Middle frontal gyrus (tissue), 1 donor: ENCODE measurements at regions not wholly inside any gene's neighbourhood (a gene's known extent, or its start where the extent isn't known, plus 50 kb on each side); places are given as distances from the start of the nearest gene placed in this dataset.
"Not testable (repeated sequence)": the region's sequence is repeated elsewhere in the genome, so short reads cannot be mapped to it uniquely, and the experiment has no call there.

Experiments
- DNase-seq: peaks from one replicate; pipeline ENCODE4 v3.0.0-alpha.2; 2015; ENCODE audit warnings: low spot score; ENCODE audit errors: extremely low spot score

DNA sequence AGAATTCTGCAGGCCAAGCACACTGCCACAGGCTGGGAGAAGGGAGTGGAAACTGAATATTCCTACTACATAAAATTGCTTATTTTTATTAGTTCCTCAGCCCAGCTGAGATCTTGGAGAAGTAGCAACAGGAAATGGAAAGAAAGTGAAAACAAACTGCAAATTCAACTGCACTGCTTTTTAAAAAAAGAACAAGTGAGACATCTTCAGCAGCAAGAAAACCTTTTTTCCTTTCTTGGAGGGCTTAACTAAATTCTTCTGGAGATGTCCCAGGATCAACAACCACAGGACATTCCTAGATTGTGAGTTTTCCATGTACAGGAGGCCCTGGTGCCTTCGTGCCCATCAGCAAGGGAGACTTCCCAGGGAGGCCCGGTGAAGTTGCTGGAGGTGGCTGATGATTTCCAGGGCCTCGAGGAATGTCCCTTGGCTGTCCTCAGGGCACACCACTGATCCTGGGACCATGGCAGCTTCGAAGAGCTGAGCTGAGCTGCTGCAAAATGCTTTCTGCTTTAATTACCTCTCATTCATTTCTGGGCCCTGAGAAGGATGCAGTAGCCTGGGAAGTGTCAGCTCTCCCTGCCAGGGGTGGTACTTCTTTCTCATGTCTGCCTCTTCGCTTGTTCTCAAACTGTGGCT is 275.5 kb upstream of the FRG2C start:
- DNase-seq = not testable (repeated sequence)

DNA sequence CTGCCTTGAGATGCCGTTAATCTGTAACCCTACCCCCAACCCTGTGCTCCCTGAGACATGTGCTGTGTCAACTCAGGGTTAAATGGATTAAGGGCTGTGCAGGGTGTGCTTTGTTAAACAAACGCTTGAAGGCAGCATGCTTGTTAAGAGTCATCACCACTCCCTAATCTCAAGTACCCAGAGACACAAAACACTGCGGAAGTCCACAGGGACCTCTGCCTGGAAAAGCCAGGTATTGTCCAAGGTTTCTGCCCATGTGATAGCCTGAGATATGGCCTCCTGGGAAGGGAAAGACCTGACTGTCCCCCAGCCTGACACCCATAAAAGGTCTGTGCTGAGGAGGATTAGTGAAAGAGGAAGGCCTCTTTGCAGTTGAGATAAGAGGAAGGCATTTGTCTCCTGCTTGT is 270.8 kb upstream of the FRG2C start:
- not testable (repeated sequence) for DNase-seq

DNA sequence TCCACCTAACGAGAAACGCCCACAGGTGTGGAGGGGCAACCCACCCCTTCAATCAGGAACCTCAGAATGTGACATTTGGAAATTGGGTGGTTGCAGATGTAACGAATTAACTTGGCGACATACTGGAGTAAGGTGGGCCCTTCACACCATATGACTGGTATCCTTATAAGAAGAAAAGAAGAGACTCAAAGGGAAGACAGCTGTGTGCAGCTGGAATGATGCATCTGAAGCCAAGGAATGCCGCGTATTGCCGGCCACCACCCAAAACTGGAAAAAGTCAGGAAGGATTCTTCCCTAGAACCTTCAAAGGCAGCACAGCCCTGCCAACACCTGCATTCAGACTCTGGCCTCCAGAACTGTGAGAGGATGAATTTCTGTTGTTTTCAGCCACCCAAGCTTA is 270.0 kb upstream of the FRG2C start:
- DNase-seq = not testable (repeated sequence)

DNA sequence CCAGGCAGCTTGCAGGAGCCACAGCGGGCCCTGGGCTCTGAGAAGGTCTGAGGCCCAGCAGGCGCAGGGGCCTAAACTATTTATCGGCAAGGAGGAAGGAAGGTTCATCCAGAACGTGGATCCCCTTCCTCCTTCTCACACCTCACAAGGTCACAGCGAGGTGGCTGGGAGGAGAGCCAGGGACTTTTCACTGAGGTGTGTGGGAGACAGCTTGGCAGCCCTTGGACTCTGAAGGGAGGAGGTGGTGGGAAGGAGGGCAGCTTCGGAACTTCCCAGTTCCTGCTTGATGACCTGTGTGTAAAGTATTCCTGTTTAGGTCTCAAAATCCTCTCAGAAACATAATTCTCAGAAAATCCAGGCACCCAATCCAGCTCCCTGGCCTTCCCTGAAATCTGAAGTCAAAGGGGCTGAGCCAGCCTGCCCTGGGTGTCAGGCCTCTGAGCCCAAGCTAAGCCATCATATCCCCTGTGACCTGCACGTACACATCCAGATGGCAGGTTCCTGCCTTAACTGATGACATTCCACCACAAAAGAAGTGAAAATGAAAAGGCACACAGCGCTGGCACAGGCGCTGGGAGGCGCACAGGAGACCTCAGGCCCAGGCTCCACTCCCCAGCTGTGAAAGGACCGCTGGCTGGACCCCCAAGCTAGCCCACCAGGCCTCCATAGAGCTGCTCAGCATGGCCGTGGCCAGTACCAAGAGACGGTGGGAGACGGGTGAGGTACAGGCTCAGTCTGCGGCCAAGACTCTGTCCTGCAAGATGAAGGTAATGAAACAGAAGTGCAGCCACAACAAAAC is 269.4 kb upstream of the FRG2C start:
- DNase-seq = not testable (repeated sequence)

DNA sequence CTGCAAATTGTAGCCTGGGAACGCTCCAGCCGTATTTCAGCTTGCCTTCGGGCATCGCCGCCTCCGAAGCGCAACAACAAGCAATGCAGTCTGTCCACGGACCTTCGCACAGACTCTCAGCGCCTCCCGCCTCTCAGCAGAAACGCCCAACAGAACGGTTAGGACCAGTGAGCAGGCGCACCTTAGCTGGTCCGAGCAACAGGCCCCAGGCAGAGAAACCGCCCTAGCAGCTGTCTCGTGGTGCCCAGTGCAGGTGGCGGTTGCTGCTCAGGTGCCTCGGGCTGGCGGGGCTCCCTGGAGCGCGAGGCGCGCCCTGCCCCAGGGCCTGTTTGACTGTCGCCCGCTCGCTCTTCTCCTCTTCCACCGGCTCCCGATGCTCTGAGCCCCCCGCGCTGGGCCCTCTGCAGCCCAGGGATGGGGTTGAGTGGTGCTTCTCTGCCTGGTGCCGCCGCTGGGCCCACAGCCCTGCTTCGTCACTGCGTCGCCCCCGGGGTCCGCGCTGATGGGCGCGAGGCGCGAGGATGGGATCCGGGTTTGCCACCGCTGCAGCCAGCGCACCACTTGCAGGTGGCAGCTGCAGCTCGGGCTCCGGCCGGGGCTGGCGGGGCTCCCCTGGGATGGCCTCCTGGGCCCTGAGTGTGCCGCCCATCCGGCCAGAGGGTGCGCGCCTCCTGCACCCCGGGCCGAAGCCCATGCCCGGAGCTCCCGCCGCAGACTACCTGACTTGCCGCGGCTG is 268.4 kb upstream of the FRG2C start:
- DNase-seq = no peak

DNA sequence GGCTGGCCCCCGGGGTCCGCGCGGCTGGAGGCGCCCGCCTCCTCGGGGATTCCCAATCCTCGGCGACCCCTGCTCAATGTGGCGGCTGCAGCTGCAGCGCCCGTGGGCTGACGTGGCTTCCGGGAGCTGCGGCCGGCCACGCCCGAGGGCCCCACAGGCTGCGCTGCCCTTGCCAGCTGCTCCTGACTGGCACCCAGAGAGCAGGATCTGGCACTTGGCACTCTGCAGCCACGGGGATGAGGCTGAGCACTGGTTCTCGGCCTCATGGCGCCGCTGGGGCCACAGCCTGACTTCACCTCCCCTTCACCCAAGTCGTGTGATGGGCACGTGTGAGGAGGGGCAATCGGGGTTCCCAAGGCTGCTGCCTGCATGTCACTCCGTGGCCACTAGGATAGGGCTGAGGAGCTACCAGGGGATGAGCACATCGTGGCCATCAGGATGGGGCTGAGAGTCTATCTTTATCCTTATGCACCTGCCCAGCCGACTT is 267.8 kb upstream of the FRG2C start:
- DNase-seq = no peak

DNA sequence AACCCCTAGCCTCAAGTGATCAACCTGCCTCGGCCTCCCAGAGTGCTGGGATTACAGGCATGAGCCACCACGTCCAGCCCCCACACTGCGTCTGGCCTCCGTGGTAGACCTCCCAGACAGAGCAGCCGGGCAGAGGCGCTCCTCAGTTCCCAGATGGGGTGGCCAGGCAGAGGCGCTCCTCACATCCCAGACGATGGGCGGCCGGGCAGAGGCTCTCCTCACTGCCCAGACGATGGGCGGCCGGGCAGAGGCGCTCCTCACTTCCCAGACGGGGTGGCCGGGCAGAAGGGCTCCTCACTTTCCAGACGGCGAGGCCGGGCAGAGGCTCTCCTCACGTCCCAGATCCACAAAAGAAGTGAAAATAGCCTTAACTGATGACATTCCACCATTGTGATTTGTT is 266.6 kb upstream of the FRG2C start:
- not testable (repeated sequence) for DNase-seq

DNA sequence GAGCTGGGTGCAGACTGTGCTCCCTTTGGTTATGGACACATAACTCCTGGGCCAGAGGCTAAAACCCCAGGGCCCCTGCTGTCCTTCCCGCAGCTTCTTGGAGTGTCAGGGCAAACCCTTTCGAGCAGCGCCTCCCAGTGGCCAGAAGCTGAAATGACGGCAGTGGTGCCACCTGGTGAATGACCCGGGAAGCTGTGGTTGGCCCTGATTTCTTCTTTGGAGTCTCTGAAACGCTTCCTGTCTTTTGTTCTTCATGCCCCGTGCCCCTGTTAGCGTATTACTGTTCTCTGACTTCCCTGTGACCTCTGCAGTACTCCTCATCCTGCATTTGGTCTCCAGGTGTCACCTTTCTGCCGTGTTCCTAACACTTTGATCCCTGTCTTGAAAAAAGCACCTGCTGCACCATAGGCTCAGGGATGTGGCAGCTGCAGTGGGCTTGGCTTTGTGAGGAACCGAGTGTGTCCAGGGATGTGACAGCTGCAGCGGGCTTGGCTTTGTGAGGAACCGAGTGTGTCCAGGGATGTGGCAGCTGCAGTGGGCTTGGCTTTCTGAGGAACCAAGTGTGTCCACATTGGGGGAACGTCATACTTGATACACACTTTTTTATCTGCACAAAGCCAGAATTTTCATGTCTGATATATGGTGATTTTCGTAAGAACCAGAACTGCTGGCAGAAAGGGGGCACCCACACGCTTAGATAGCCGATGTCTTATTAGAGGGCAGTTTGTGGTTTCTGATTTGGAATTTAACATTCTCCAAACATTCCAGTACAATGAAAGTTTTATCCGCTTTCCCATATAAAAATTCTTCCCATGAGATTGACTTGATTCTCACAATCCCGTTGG is 241.8 kb upstream of the FRG2C start:
- not testable (repeated sequence) for DNase-seq

DNA sequence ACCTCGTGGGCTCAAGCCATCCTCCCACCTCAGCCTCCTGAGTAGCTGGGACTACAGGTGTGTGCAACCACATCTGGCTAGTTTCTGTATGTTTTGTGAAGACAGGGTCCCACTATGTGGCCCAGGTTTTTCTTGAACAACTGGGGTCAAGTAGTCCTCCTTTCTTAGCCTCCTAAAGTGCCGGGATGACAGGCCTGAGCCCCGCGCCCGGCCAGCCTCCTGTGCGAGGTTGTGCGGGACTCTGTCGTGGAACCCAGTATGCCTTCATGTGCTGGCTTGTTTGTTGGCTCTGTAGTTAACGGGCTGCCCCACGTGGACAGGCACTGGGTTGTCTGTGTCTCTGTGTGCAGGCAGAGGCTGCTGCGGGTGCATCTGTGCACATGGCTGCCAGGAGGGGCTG is 238.7 kb upstream of the FRG2C start:
- DNase-seq = not testable (repeated sequence)

DNA sequence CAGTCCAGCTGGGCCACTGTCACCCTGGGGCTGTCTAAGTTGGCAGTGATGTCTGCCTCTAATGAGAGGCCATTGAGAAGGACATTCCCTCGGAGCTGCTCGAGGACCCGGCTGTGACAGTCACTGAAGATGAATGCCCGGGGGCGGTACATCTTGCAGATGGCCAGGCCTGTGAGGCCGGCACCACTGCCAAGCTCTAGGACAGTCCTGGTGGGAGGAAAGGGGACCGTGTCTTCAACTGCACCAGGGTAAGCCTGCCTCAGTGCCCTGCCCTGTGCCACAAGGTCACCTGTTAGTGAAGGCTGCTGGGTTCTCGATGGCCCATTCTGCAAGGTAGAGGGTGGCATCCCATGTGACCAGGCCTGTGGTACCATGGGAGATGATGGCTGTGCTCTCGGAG is 236.6 kb upstream of the FRG2C start:
- DNase-seq = not testable (repeated sequence)

DNA sequence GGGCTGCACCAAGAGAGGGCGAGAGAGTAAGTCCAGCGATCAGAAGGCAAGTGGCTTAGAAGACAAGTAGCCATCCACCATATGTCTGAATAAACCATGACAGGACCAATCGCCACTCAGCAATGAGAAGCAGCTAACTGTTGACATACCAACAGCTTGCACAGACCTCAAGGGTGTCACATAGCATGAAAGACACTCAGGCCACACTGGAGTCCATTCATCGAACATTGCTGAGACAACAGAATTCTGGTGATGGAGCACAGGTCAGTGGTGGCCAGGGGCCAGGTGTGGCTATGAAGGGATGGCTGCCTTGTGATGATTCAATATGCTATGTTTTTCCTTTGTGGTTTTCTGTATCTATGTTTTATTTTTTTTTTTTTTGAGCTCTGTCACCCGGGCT is 236.2 kb upstream of the FRG2C start:
- not testable (repeated sequence) for DNase-seq

DNA sequence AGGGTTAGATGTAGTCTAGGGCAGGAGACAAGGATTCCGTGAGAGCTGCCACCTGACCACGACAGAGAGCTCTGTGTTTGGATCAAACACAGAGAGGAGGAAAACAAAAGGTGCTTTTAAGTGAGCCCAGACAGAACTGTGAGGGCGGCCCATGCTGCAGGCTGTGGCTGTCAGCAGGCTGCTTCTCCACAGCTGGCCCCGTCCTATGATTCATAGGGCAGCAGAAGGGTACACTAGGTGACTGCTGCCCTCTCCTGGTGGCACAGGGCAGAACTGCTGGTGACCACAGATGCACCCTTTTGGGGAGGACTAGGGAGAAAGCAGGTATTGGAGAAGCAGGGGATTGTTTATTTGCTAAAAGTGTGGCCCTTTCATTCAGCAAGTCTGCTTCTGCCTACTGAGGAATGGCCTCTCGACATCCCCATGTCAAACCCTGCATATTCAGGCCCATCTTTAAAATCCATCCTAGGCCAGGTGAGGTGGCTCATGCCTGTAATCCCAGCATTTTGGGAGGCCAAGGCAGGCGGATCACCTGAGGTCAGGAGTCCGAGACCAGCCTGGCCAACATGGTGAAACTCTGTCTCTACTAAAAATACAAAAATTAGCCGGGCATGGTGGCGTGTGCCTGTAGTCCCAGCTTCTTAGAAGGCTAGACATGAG is 234.4 kb upstream of the FRG2C start:
- peak; percentile 58 for DNase-seq

DNA sequence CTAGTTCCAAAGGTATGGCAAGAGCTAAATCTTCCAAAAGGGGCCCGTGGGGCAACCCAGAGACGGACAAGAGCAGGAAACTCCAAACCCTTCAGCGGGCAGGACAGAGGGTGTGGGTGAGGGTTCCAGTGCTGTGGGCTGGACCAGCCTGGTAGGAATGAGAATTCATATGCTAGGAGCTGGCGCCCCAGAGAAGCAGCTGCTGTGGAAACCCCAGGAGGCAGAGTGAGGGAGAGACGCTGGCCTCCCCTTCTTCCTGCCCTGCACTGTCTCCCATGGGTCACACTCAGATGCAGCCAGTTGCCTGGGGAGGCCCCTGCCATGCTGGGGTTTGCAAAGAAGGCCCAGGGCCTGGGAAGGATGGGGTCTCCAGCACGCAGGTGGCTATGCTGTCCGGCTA is 233.7 kb upstream of the FRG2C start:
- not testable (repeated sequence) for DNase-seq

DNA sequence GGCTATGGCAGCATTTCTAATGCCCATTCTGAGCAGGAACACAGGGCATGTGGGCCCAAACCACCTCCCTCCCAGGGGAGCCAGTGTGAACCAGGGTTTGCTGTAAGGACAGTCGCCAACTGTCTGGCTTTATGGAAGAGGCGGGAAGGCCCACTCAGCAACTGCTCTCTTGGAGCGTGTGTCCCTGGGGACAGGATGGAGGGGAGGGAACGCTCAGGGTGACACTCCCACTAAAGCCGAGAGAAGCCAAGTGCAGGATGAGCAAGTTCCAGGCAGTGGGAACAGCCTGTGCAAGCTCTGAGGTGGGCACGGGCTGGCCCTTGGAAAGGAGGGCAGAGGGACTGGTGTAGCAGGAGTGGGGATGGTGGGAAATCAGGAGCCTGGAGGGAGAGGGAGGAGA is 233.0 kb upstream of the FRG2C start:
- DNase-seq = not testable (repeated sequence)

DNA sequence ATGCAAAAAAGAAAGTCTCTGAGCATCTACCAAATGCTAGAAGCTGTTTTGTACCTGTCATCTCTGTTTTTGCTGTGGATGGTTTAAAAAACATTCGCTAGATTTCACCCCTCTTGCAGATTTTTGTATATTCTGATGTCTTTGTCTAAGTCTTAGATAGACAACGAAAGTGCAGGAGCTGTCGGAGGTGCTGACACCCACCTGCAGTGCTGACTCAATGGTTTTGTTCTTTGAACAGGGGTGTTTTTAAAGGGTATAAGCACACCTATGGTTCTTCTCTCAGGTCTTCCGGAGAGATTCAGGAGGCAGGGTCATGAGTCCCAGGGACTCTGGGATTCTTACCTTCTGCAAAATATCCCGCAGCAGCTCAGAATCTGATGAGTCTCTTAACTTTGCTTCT is 231.7 kb upstream of the FRG2C start:
- DNase-seq = not testable (repeated sequence)

DNA sequence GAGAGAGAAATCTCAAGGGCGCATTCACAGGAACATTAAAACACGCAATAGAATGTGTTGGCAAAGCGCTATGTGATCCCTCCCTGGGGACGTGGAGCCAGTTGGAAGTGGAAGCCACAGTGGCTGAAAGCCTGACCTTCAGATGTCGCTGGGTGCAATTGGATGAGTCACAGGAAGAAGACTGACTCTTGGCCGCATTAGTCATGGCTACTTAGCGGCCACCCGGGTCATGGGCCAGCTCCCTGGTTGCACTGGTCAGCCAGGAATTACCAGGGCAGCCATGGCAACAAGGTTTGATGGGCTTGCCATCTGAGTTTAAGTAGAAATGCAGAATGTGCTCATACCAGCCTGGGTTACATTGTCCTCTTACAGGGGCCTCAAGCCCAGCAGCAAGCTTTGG is 231.2 kb upstream of the FRG2C start:
- not testable (repeated sequence) for DNase-seq

DNA sequence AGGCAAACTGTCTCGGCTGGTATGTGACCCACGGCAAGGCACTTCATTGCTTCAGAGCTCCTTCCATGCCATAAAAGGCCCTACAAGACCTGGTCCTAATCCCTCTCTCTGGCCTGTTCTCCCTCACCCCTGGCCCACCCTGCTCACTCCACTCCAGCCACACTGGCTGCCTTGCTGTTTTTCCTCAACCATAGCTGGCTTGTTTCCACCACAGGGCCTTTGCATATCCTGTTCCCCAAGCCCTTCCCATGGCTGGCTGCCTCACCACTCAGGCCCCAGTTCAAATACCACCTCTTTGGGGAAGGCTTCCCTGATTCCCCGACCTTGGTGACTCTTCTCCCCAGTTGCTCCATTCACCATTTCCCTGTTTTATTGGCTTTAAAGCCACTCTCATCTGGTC is 230.8 kb upstream of the FRG2C start:
- DNase-seq = not testable (repeated sequence)

DNA sequence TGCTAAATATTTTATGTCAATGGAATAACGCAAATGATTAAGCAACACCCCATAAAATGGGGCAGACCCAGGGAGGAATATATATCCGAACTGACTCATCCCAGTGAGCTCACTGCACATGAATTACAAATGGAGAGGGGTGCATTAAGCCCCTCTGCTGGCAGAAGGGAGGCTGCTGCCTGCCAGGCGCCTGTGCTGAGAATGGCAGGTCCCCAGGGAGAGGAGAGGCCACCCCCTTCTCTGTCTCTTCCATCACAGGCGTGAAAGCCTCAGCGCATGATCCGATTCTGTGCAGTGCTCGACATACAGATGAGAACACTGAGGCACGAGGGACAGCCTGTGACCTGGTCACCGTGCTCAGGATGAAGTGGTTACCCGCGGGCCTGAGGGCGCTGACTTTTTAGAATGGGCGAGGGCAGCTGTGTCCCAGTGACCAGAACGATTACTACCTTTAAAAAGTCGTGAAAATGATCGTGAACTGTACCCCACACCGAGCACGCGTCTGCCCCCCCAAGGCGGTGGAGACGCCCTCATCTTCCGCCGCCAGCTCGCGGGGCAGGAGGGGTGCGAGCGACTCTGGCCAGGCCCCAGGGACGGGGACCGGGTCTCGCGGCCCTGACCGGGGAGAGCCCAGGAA is 229.7 kb upstream of the FRG2C start:
- DNase-seq = not testable (repeated sequence)

DNA sequence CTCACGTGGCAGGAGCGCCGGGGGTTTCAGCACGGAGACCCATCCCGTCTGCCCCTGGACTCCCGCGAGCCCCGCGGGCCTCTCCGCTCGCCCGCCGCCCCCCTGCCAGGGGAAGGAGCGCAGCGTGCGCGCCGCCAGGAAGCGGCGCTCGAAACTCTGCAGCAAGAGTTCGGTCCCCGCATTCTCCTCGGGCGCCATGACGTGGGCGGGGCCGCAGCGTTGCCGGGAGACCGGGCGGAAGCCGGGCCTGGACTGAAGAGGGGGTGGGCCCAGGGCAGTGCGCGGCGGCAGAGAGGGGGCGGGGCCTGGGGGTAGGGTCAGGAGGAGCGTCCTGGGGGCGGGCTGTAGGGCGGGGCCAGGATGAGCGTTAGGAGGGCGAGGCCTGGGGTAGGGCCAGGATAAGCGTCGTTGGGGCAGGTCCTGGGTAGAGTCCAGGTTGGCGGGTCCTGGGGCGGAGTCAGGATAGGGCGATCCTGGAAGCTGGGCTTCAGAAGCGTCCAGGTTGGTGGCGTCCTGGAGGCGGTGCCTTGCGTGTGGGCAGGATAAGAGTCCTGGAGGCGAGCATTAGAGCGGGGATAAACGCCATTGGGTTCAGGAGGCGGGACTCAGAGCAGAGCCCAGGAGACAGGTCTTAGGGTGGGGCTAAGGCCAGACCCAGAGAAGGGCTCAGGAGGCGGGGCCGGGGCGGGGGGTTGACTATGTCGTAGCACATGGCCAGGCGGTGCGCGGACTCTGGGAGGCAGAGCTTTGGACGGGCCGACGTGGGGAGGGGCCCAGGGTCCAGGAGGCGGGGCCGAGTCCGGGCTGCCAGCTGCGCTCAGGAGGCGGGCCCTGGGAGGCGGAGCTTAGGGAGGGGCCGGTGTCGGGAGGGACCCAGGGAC is 229.0 kb upstream of the FRG2C start:
- DNase-seq = peak; percentile 89
